Brain microvascular endothelial cell (primary cell): ENCODE measurements at regions not wholly inside any gene's neighbourhood (a gene's known extent, or its start where the extent isn't known, plus 50 kb on each side); places are given as distances from the start of the nearest gene placed in this dataset.
A peak's percentile ranks its signal among the peaks of the same experiment; 100 is the strongest.

Experiments
- DNase-seq: peaks from one replicate; pipeline ENCODE4 v3.0.0-alpha.2; 2020
- H3K27ac ChIP-seq: fragments of 250-450 bp; sonication (Bioruptor Pico); 2 replicates; pipeline ENCODE4 v1.5.1; 2020; ENCODE audit warnings: mild to moderate bottlenecking, moderate library complexity
- H3K27me3 ChIP-seq: fragments of 250-450 bp; sonication (Bioruptor Pico); replicated peaks from 2 replicates; pipeline ENCODE4 v1.5.1; 2020; ENCODE audit warnings: mild to moderate bottlenecking
- H3K36me3 ChIP-seq: fragments of 250-450 bp; sonication (Bioruptor Pico); replicated peaks from 2 replicates; pipeline ENCODE4 v1.5.1; 2020; ENCODE audit warnings: mild to moderate bottlenecking
- H3K4me3 ChIP-seq: 2 replicates; pipeline ENCODE4 v1.5.1; 2011; ENCODE audit warnings: low read depth, mild to moderate bottlenecking, control low read depth, low read length, moderate library complexity
- in situ Hi-C: cut with HindIII; loops from 2 replicates; pipeline ENCODE4 v1.10.0; 2017; ENCODE audit warnings: low sequenced_read_pairs, low pct_ligation_motif_present
- TF ChIP-seq, protein P1 (sequence below): IDR thresholded peaks from 2 replicates; pipeline ENCODE4 v1.5.1; 2011; ENCODE audit warnings: low read depth, mild to moderate bottlenecking, moderate library complexity, low read length, control low read depth, inconsistent platforms; ENCODE audit errors: missing control alignments

DNA sequence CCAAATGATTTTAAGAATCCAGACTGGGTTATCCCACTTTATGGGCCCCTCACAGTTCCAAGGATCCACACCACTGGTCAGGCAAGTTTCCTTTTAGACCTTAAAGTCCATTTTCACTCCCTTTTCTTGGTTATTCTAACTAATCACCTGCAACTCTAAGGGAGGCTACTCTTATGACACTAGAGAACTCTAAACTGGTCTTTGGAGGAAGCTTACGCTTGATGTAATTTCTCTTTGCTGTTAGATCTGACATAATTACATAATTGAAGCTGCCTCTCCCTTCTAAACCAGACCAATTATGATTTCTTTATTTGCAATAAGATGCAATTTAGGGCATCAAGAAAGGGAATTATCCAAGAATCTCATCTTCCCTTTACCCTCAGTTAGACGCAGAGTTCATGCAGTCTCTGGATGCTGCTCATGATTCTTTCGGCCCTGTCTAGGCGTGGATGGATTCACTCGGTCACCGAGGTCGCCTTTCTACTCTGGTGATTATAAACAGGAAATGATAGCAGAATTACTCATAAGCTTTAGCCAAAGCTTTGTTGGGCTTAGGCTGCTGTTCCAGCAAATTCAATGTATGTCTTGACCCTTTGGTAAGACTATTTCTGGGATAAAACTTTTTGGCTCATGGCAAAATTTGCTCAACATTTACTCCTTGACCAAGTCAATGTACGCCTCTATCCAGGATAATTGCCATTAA, 130.9 kb upstream of the PRNP start:
- peak; percentile 72 for DNase-seq
- Histone ChIP-seq H3K4me3 (no peak overlapping the region), H3K27me3 (no peaks in the 10 kb centered on the region), H3K36me3 (no peaks in the 10 kb centered on the region), H3K27ac (peak overlapping the region; percentile 42)
- in situ Hi-C loops, result no loop called here
- TF ChIP-seq, protein P1, sequence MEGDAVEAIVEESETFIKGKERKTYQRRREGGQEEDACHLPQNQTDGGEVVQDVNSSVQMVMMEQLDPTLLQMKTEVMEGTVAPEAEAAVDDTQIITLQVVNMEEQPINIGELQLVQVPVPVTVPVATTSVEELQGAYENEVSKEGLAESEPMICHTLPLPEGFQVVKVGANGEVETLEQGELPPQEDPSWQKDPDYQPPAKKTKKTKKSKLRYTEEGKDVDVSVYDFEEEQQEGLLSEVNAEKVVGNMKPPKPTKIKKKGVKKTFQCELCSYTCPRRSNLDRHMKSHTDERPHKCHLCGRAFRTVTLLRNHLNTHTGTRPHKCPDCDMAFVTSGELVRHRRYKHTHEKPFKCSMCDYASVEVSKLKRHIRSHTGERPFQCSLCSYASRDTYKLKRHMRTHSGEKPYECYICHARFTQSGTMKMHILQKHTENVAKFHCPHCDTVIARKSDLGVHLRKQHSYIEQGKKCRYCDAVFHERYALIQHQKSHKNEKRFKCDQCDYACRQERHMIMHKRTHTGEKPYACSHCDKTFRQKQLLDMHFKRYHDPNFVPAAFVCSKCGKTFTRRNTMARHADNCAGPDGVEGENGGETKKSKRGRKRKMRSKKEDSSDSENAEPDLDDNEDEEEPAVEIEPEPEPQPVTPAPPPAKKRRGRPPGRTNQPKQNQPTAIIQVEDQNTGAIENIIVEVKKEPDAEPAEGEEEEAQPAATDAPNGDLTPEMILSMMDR, result no peak

DNA sequence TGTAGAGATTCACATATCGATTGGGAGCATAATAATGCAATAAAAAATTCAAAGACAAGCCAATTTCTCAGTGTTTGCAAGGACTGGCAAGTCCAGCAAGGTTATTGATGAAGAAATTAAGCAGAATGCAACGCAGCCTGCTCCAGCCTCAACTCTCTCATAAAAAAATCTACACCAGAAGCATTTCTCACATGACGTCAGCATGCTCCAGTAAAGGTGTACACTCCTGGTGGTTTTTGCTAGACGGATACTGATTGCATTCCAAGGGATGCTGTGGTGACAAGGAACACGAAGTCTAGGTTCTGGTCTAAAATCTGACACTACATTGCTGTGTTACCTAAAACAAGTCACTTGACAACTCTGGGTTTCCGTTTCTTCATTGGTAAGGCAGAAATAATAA, 131.9 kb upstream of the PRNP start:
- in situ Hi-C loops, result no loop called here
- H3K27ac ChIP-seq, result no peak overlapping the region

DNA sequence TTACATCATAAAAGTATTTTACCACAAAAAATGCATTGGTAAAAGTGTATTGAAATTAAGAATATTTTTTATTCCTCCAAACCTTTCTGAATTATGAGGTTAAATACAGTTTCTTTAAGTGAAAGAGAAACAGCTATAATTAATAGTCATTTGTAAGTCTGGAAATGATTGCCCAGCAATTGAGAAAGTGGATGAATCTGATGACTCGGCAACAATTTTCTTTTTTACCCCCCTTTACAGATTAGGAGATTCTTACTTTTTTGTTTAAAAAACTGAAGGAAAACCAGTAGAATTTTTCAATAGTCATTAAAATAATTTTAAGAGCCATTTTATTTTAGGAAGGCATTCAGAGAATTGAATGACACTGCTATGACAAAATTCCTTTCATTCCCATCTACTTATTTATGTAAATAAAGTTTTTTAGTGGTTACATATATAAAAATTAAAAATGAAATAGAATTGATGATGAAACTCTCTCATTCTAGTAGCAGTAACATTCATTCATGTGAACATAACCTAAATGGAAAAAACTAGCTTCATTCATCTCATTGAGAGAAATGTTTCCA, 134.1 kb upstream of the PRNP start:
- Histone ChIP-seq H3K27me3 (no peaks in the 10 kb centered on the region), H3K4me3 (no peak overlapping the region), H3K36me3 (no peaks in the 10 kb centered on the region), H3K27ac (no peak overlapping the region)
- in situ Hi-C loops, result no loop called here
- TF ChIP-seq, protein P1, result no peak
- DNase-seq, result no peak

More for the DNA sequence above, 131.9 kb upstream of the PRNP start:
- no peaks in the 10 kb centered on the region for H3K36me3 ChIP-seq
- TF ChIP-seq, protein P1, result no peak
- DNase-seq, result no peak
- H3K27me3 ChIP-seq, result no peaks in the 10 kb centered on the region
- H3K4me3 ChIP-seq, result no peak overlapping the region

DNA sequence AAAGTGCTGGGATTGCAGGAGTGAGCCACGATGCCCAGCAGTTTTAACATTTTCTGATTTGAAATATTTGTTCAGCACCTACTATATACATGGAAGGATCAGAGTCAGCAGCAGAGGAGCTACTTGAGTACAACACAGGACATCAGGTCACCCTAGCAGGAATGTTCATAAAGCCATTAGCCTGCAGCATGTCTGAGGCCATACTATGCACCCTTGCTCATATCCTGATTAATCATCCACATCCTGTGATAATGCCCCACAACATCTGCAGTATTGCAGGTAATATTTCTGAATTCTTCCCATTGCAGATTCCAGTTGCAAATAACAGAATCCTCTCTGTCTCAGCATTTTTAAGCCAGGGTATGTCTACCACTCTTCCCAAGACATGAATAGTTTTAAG, 135.5 kb upstream of the PRNP start:
- no peaks in the 10 kb centered on the region for H3K27me3 ChIP-seq
- H3K4me3 ChIP-seq, result no peak overlapping the region
- H3K36me3 ChIP-seq, result no peaks in the 10 kb centered on the region
- in situ Hi-C loops, result no loop called here
- peak; percentile 54 for DNase-seq
- TF ChIP-seq, protein P1, result no peak
- no peak overlapping the region for H3K27ac ChIP-seq

DNA sequence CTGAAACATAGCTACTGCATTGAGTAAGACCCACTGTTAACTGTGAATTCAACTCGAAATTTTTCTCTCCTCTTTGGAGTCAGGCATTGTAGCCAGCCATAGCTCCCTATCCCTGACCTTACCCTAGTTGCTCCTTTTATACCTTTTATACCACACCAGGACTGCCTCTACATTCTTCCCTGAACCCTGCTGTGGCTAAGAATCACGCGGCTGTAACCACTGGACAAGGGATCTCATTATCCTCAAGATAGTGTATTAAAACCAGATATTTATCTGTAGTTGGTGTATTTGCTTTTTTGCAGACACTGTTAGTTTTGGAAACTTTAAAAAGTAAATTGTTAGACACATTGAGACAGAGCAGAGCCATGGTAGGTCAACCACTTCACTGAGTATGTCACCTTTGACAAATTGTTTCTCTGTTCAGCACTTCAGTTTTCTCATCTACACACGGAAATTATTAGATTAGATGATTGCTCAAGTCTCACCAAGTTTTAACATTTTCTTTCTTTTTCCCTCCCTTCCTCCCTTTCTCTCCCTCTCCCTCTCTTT, 136.5 kb upstream of the PRNP start:
- DNase-seq, result no peak
- in situ Hi-C loops, result no loop called here
- Histone ChIP-seq H3K27ac (no peak overlapping the region), H3K27me3 (no peaks in the 10 kb centered on the region), H3K36me3 (no peaks in the 10 kb centered on the region), H3K4me3 (no peak overlapping the region)
- TF ChIP-seq, protein P1, result no peak

GRCh38 chr20:4548552-4548951, 137.7 kb upstream of the PRNP start:
- Histone ChIP-seq H3K27ac (no peak overlapping the region), H3K27me3 (no peaks in the 10 kb centered on the region), H3K36me3 (no peaks in the 10 kb centered on the region), H3K4me3 (no peak overlapping the region)
- in situ Hi-C loops, result no loop called here
- no peak for DNase-seq
- TF ChIP-seq, protein P1, result no peak
